Caki2 (cell line): ENCODE measurements at regions not wholly inside any gene's neighbourhood (a gene's known extent, or its start where the extent isn't known, plus 50 kb on each side); places are given as distances from the start of the nearest gene placed in this dataset.

Experiments
- DNase-seq: peaks from one replicate; pipeline ENCODE4 v3.0.0-alpha.2; 2015; ENCODE audit warnings: low read depth
- in situ Hi-C: cut with HindIII; loops from 2 replicates; pipeline ENCODE4 v1.10.0; 2016; ENCODE audit warnings: low sequenced_read_pairs, low pct_unique_long_range_greater_than_20kb, mixed read lengths

- in situ Hi-C loops: no loop called here
- no peak for DNase-seq
These were observed 243.5 kb downstream of the ANAPC1 start for GRCh38 chr2:111640480-111640879.

GRCh38 chr2:111642586-111643327, 241.2 kb downstream of the ANAPC1 start:
- in situ Hi-C loops: no loop called here

GRCh38 chr2:111643759-111644158, 240.2 kb downstream of the ANAPC1 start:
- in situ Hi-C loops: no loop called here
- DNase-seq: no peak

More at GRCh38 chr2:111642586-111643327, 241.2 kb downstream of the ANAPC1 start:
- DNase-seq: peak; percentile 67

DNA sequence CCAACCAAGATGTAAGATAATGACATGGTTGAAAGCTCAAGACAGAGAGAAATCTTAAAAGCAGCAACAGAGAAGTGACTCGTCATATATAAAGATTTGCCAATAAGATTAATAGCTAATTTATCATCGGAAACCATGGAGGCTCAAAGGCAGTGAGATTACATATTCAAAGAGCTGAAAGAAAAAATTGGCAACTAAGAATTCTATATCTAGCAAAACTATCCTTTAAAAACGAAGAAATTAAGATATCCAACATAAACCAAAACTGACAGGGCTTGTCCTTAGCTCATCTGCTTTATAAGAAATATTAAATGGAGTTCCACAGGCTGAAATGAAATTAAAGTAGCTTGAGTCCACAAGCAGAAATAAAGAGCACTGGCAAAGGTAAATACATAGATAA, 236.6 kb downstream of the ANAPC1 start:
- DNase-seq: no peak
- in situ Hi-C loops: no loop called here

DNA sequence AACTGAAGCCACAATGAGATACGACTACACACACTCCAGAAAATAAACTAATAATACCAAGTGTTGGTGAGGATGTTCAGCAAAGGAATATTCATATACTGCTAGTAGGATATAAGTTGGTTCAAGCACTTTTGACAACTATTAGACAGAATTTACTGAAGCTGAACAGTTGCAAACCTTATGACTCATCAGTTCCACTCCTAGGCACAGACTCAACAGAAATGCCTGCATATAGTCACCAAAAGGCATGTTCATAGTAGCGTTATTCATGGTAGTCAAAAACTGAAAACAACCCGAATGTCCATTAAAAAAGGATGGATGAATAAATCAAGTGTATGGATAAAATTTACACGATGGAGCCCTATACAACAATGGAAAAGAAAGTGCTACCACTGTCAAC, 232.0 kb downstream of the ANAPC1 start:
- in situ Hi-C loops: no loop called here

GRCh38 chr2:111652681-111653080, 231.3 kb downstream of the ANAPC1 start:
- DNase-seq: no peak
- in situ Hi-C loops: no loop called here

More for the DNA sequence above, 232.0 kb downstream of the ANAPC1 start:
- DNase-seq: peak; percentile 25

DNA sequence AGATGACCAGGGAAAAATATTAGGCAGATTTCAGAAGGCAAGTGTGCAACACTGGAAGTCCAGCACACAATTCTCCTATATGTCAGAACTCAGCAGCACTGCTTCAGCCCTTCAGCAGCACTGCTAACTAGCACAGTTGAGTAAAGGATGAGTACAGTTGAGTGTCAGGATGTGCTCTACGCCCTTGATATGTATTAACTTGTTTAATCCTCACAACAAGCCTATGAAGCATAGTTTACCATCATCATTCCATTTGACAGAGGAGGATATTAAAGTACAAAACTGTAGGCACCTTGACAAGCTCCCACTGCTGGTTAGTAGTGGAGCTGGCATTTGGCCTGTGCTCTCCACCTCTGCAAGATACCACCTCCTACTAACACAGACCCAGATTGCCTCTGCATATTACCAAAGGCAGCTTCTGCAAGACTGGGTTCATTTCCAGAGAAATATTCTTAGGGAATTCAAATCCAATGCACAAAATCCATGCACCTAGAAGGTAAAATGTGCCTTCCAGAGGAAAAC, 230.8 kb downstream of the ANAPC1 start:
- no peak for DNase-seq
- in situ Hi-C loops: no loop called here

DNA sequence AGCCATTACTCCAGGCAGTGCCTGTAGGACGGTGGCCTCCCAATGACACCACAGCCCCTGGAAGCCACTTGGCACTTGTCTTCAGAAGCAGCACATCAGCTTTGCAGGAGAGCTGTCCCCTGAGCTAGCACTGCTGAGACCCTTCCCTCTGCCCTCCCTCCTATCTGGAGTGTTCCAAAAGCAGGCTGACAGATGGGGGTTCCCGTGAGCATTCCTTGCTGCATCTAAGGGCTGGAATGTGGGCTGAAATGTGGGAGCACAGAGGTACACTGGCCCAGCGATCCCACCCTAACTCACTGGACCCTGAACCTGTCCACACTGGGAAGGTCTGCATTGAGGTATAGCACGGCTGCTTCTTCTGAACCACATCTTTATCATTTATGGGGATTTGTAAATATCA, 230.1 kb downstream of the ANAPC1 start:
- no peak for DNase-seq
- in situ Hi-C loops: no loop called here

- DNase-seq: no peak
- in situ Hi-C loops: no loop called here
These were observed 229.2 kb downstream of the ANAPC1 start for GRCh38 chr2:111654829-111655228.

GRCh38 chr2:111656436-111656835, 227.6 kb downstream of the ANAPC1 start:
- in situ Hi-C loops: no loop called here
- DNase-seq: no peak

DNA sequence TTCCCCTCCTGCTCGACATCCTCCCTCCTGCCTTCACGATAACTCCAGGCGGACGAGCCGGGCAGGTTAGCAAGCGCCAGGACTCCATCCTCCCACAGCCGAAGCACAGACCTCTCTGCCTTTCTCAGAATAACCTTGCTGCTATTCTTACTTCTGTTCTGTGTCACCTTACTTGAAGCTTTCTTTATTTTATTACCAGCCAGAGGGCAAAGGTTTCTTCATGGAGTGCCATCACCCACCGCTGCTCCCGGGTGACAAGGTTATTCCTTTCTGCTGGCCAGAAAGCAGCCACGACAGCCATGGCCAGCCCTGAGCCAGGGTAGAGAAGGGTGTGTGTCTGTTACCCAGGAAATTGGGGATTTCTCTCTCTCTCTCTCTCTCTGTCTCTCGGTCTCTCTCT, 227.1 kb downstream of the ANAPC1 start:
- DNase-seq: no peak
- in situ Hi-C loops: no loop called here

GRCh38 chr2:111657351-111657975, 226.5 kb downstream of the ANAPC1 start:
- DNase-seq: no peak
- in situ Hi-C loops: no loop called here

DNA sequence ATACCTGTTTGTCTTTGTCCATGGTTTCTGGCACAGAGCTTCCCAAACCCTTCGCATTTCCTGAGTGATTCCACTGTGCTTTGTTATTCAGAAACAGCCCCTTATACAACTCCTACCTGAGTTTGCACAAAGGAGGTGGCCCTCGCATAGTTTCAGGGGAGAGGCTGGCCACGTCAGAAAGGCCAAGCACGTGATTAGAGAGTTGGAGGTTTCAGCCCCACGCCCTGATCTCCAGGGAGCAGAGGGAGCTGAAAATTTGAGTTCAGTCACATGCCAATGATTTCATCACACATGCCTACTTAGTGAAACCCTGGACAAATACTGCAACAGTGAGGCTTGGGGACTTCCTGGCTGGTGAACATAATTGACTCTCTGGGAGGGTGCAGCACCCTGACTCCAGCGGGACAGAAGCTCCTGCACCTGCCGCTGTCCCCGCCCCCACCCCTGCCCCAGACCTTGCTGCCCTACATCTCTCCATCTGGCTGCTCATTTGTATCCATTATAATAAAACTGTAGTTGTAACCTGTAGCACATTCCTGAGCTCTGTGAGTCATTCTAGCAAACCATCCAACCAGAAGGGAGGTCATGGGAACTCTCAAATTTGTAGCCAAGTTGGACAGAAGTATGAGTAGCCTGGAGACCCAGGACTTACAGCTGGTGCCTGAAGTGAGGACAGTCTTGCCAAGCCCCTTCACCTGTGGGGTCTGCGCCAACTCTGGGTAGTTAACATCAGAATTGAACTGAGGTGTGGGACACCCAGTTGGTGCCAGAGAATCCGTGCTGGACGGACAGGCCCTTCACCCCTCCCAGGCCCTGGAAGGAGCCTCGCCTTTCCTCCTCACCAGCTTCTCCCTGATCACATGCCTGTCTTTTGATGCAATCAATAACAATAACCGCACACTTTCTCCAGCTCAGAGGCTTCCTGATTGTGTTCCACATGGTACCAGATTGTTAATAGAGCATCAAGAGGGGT, 224.3 kb downstream of the ANAPC1 start:
- in situ Hi-C loops: no loop called here
- DNase-seq: peak; percentile 100

DNA sequence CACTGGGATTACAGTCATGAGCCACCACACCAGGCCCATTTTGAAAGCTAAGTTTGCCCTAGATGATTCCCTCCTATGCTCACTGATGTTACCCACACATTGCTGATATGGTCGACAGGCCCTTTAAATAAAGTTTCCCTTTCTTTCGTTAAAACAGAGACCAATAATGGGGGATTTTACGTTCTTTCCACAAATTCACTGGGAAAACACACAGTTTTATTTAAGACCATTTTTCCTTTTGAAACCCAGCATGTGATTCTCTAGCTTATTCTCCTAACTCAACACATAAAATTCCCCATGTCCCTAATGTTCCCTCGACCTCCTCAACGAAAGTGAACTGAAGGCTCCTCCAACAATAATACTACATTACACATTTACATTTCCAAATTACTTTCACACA, 223.2 kb downstream of the ANAPC1 start:
- DNase-seq: no peak
- in situ Hi-C loops: no loop called here

DNA sequence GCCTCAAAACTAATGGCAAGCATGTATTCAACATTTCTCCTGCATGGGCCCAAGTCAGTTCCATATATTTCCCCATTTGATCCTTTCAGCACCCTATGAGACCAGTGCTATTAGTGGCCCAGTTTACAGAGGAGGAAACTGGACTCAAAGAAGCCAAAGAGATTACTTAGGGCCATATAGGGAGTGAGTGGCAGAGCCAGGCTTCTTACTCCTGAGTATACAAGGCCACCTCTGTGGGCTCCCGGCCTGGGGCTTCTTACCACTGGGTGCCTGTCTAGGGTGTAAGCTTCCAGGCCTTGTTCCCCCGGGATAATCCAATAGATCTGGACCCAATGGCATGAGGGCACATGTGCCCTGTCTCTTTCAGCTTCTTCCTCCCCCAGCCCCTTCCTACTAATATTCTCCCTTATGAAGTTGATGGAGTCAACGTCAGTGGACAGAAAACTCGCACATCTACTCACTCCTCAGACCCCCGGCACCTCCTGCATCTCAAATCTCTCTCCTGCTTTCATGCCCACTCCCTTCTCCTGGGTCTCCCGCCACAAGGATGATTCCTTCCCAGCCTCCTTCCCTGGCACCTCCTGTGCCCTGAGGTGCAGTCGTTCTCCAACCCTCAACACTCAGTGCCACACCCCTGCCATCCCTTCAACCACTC, 222.6 kb downstream of the ANAPC1 start:
- in situ Hi-C loops: no loop called here
- DNase-seq: no peak

GRCh38 chr2:111662039-111662770, 221.8 kb downstream of the ANAPC1 start:
- in situ Hi-C loops: no loop called here
- no peak for DNase-seq

DNA sequence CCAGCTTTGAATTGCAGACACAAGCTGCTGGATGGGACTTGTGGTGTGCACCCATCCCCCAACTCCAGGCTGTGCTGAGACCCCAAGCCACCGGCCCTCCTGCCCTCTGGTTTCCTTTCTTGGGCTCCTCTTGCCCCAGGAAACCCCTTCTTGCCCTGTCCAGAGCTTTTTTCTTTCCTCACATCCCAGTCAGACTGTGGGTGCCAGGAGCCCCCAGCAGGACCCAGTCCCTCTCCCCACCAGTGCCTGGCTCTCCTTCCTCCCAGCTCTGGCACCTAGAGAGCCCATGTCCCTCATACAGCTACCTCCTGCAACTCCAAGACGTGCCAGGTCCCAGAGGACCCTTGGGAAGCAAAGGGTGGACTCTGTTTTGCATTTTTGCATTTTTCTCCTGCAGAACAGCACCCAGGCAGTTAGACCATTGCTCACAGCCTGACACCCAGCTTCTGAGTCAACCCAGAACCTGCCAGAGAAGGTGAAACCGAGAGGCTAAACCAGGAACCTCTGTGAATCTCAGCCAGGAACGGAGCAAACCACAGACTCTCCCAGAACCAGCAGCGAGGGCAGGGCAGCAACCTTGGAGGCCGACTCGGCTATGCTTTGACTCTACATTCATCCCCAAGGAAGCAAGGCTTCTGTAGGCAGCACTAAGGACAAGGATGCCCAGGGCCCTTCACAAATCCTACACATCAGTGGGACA, 221.1 kb downstream of the ANAPC1 start:
- DNase-seq: no peak
- in situ Hi-C loops: no loop called here
